Stimulated activated CD4-positive, alpha-beta T cell treated with anti-CD3 and anti-CD28 coated beads, TNF-alpha, amount 100 ng/mL, for 1 hour (primary cell): ENCODE measurements at regions not wholly inside any gene's neighbourhood (a gene's known extent, or its start where the extent isn't known, plus 50 kb on each side); places are given as distances from the start of the nearest gene placed in this dataset.

ENCODE experiments used
- DNase-seq, 3 donors: peaks; one replicate each; pipeline ENCODE4 v3.0.0-alpha.2; 2020; ENCODE audit warnings: low read depth in 3 of 3, low spot score in 1 of 3

- no peak for DNase-seq
These were observed 470.0 kb downstream of the TSHZ3 start for GRCh38 chr19:30879225-30879624.

DNA sequence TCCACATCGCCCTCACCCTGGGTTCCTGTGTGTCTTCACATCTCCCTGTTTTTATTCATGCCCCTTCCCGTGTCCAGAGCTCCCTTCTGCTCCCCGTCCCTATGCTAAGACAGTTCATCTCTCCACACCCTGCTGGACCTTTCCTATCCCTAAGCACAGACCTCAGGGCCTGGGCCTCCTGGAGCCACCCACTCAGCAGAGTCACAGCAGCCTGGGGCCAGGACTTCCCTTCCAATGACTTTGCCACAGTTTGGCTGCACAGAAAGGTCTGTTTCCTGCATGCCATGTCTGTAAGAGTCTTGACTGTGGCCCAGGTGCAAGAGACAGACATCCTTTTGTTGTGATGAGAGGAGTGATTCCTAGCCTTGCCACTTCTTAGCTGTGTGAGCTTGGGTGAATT, 470.7 kb downstream of the TSHZ3 start:
- no peak for DNase-seq

DNA sequence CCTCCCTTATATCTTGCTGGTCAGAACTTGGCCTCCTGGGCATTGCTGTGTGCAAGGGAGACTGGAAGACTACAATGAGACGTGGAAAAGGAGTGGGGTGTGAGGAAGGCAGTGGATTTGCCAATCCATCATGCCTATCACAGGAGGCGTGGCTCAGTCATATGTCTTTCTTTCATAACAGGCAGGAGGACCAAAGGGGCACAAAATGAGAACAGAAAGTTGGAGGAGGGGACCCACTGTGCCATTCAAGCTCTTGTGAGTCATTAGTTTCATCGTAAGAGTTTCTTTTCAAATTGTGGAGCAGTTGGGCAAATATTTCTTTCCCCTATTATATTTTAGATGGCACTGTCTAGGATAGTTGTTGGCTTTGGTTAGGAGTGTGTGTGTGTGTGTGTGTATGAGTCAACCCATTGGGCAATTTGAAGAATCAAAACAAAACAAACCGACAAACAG, 471.5 kb downstream of the TSHZ3 start:
- no peak for DNase-seq

- DNase-seq, result no peak
These were observed 475.5 kb downstream of the TSHZ3 start for GRCh38 chr19:30873691-30874090.

GRCh38 chr19:30873003-30873402, 476.2 kb downstream of the TSHZ3 start:
- no peak for DNase-seq

DNA sequence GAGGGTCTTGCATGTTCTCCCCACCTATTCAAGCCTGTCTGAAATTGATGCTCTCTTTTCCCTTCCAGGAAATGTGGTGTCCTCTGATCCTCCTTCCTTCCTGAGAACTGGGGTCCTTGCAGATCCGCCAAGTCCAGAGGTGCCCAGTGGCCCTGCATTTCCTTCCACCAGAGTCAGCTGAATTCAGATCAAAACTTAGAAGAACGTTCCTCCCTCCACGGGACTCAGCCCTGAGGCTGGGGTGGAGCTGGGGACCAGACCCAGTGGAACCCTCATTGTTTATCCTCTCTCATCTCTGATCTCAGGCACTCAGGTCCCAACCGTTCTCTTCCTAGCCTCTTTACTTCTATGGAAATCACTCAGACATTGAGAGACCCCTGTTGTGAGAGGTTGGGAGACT, 477.3 kb downstream of the TSHZ3 start:
- no peak for DNase-seq

DNA sequence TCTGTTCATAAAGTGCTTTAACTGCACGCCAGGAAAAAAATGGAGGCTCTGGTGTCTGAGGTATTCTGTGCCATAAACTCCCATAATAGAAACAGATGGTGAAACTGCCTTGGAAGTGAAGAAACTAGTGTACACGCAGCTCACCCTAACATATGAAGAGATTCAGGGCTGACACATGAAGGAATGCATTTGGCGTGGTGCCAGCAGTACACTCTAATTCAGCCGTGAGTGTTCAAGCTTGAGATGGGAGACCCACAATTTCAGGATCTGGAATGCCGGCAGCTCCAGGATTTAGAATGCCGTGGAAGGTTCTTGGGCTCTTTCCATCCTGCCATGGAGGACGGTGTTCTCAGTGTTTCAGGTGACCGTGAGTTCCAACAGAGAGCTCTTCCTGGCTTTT, 478.4 kb downstream of the TSHZ3 start:
- DNase-seq, result no peak

DNA sequence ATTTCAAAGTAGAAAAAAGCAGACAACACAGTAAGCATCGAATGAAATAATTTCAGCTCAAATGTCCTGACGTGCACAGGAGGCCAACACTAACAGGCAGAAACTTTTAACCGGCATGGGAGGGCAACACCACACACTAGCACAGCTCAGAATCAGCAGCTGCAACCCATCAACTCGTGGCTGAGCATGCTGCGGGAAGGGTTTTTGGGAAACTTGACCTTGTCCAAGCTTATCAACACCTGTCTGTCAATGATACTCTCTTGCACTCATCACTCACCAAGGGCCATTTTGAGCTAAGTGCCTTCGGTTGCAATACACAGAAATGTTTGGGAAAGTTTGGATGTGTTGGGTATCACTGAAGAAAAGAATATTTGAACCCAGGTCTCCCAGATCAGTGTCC, 483.7 kb downstream of the TSHZ3 start:
- DNase-seq, result no peak

GRCh38 chr19:30864391-30865215, 484.6 kb downstream of the TSHZ3 start:
- no peak for DNase-seq

DNA sequence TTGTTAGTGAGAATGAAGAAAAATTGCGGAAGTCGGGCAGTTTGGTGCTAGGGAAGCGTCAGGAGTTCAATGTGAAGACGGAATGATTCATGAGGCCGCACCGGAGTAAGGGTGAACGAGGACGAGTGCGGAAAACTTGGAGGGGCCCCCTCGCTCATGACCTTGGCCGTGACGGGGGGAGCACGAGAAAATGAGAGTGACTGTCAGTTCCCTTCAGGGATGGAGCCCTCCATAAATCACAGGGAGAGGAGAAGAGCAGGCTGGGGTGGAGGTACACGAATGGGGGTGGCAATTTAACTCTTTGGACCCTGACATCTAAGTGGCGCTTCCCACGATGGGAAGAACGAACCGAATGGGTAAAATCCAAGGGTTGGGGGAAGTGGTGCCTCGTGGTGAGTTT, 486.4 kb downstream of the TSHZ3 start:
- DNase-seq, result no peak

- no peak for DNase-seq
These were observed 487.3 kb downstream of the TSHZ3 start for GRCh38 chr19:30861919-30862318.

DNA sequence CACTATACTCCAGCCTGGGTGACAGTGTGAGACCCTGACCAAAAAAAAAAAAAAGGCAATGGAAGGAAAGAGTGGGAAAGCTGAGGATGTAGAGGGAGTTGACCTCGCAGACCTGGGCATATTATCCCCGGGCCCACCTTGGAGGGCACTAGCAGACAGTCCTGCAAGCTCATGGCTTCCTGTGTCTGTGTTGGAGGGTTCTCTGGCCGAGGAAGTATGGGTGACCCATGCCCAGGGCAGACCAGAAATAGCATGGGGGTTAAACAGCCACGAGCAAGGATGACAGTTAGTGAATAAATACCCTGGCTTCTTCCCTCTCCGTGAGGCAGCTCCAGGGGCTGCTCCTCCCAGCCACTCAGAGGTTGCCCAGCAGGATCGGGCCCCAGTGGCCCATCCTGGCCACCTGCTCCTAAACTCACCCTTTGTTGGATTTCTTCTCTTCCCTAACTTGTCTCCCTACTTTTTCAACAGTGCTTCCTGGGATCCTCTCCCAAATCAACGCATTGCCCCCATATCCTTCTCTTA, 485.8 kb downstream of the ZNF536 start:
- DNase-seq, result no peak

DNA sequence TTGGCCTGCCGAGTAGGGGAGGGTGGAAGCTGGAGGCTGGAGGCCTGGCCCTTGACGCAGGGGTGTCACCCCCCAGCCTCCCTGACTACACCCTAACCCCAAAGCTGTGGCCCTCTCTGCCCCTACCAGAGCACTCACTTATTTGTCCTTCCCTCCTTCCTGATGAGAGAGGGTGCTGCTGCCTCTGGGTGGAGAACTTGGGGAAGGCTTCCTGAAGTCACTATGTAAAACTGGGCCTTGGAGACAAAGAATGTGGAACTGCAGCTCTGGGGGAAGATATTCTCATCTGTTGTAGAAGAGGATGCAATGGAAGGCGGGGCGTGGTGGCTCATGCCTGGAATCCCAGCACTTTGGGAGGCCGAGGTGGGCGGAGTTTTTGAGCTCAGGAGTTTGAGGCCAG, 485.2 kb downstream of the ZNF536 start:
- no peak for DNase-seq

DNA sequence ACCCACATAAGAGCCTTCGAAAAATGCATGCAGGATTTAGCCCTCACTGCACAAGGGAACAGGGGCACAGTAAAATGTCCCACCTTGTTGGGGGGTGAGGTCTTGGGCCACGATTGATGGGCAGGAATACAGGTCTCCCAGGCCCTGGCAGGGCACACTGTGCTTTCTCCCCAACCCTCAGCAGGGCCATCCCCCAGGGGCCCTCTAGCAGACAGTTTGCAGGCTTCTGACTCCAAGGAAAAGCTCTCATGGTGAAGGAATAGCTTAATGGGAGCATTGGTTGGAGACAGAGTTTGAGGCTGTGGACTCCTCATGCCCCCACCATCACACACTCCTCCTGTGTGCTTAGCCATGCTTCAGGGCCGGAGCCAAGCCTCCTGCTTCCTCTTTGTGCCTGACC, 484.6 kb downstream of the ZNF536 start:
- no peak for DNase-seq

GRCh38 chr19:30856376-30856775, 484.2 kb downstream of the ZNF536 start:
- DNase-seq, result no peak

- DNase-seq, result no peak
These were observed 483.3 kb downstream of the ZNF536 start for GRCh38 chr19:30855442-30855841.

- no peak for DNase-seq
These were observed 482.5 kb downstream of the ZNF536 start for GRCh38 chr19:30854661-30855060.

DNA sequence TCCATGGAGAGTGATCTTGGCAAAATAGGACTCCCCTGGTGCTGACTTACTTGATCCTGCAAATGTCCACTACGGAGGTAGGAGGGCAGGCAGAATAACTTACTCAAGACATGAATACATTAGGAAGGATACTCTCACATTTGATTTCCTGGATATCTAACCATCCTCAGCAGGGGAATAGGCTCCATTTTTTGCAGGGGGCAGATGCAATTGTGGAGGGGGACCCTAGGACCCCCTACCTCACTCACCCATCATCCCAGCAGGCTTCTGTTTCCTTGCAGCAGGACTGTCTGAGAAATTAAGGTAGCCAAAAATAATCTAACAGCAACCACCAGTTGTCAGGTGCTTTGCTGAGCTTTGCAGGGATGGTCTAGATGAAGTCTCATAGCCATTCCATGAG, 482.0 kb downstream of the ZNF536 start:
- no peak for DNase-seq

DNA sequence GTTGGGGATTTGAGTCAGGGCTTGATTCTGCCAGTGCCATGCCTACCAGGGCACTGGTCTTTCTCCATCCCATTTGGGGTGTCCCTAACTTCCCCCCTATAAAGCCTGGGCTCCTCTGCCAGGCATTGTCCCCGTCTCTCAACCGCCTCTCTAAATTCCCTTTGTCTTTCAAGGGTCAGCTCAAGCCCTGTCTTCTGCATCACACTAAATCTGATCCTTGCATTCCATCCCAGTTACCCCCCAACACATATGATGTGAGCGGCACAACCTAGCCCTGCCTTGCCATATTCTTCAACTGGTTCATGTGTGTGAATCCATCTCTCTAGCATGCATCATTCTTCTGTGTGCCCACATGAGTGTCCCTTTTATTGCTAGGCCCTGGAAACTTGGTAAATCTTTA, 480.9 kb downstream of the ZNF536 start:
- no peak for DNase-seq

- DNase-seq, result no peak
These were observed 480.0 kb downstream of the ZNF536 start for GRCh38 chr19:30852168-30852567.

GRCh38 chr19:30851646-30852045, 479.5 kb downstream of the ZNF536 start:
- DNase-seq, result no peak

DNA sequence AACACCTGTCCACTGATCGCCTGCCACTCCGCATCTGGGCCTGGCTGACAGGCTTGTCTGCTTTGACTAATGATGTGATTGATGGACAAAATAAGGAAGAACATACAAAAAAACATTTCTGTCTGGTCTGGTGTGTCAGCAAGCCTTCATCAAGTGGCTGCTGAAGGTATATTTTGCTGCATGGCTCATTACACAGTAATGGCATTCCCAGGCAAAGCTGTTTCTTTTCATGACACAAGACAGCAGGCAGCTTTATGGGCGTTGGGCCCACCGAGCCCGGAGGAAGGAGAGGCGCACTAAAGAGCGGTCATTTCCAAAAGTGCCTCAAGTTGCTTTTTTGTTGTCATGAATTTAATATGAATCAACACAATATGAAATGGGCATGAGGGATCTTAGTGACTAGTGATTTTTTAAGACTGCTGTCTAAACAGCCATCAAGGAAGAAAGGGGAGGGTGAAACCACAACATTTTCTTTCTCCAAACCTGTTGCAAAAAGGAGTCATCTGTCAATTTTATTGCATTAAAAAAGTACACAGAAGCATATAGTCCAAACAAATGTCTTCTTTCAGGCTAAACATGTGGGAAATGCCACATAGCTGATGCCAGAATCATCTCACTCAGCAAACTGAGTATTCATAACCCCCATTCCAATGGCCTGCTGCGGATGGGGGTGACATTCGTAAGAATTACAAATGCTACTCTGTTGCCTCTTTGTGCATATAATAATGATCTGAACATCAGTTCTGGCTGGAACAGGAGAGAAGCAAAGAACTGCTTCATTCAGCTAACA, 476.6 kb downstream of the ZNF536 start:
- no peak for DNase-seq
